ENCODE measurements at regions not wholly inside any gene's neighbourhood (a gene's known extent, or its start where the extent isn't known, plus 50 kb on each side); places are given as distances from the start of the nearest gene placed in this dataset.
"Not testable (repeated sequence)": the region's sequence is repeated elsewhere in the genome, so short reads cannot be mapped to it uniquely, and the experiment has no call there.

DNA sequence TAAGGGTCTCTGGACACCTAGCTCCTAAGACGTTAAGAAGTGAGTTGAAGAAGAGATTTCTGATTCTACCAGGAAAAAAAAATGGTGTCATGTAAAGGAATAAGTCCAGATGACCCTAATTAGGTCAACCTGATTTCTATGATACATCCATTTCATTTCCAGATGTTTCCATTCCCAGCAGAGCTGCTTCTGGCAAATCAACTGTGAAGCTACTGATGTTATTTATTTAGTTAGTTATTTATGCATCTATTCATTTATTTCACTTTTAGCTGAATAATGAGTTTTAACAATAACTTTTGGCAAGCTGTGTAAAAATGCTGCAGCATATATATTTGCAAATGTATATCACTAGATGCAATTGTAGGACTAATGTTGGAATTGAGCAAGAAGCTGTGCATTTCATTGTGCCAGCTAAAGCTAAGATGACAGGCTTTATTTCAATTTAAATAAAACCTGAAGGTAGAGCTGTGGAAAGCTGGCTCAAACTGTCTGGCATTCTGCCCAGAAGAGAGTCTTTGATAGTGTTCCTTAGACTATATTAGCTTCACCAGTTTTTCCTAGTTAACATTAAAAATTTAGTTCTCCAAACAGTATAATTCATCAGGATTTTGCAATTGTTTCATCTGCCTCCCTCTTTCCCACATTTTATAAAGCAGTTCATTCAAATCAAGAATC lies 1164.4 kb upstream of the ADGRL4 start:
- DNase-seq (ENCODE audit: low spot score) = no peak

GRCh38 chr1:80164150-80164549 lies 1157.6 kb upstream of the ADGRL4 start:
- DNase-seq (ENCODE audit: low spot score) = no peak

GRCh38 chr1:80163686-80164085 lies 1157.2 kb upstream of the ADGRL4 start:
- no peak for DNase-seq (ENCODE audit: low spot score)

- DNase-seq (ENCODE audit: low spot score) = no peak
Observed at GRCh38 chr1:80158771-80159170, 1152.2 kb upstream of the ADGRL4 start.

DNA sequence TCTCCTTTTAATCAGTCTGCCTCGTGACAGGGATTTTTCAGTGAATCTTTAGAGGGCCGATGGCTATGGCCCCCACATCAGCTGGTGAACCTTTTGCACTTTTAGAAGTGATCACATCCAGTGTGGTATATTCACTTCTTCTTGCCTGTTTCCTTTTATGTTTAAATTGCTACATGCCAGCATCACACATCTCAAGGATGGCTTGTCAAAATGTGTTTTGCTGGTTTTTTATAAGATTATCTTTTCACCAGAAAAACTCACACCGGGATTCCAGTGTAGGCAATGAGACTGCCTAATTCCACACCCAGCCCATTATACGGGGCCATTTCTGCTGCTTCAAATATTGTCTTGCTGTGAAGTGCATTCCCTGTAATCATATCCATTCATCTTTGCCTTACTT lies 1151.7 kb upstream of the ADGRL4 start:
- no peak for DNase-seq (ENCODE audit: low spot score)

GRCh38 chr1:80155371-80155770 lies 1148.8 kb upstream of the ADGRL4 start:
- no peak for DNase-seq (ENCODE audit: low spot score)

DNA sequence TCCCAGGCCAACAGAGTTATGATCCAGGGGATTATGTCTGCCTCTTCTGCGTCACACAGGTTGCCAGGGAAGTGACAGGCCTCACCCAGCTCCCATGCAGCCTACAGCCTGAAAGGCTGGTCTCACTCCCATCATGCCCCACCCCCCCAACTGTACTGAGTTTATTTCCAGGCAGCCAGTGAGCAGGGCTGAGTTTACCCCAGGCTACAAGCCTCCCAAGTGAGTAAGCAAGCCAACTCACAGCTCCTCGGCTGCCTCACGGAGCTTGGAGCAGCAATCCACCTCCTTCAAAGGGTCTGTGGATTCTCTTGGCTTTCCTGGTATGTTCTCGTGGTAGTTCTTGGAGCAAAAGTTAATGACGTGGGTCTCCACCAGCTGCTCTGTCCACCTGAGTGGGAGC lies 1147.6 kb upstream of the ADGRL4 start:
- DNase-seq (ENCODE audit: low spot score) = no peak

DNA sequence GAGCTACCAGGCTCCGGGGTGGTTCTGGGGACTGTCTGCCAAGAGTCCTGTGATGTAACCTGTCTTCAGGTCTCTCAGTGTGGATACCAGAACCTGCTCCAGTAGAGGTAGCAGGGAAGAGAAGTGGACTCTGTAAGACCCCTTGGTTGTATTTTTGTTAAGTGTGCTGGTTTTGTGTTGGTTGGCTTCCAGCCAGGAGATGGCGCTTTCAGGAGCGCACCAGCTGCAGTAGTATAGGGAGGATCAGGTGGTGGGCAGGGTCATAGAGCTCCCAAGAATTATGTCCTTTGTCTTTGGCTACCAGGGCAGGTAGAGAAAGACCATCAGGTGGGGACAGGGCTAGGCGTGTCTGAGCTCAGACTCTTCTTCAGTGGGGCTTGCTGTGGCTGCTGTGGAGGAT lies 1147.2 kb upstream of the ADGRL4 start:
- no peak for DNase-seq (ENCODE audit: low spot score)

GRCh38 chr1:80143361-80143760 lies 1136.8 kb upstream of the ADGRL4 start:
- DNase-seq (ENCODE audit: low spot score) = no peak

GRCh38 chr1:80137946-80138602 lies 1131.5 kb upstream of the ADGRL4 start:
- not testable (repeated sequence) for DNase-seq (ENCODE audit: low spot score)

- no peak for DNase-seq (ENCODE audit: low spot score)
Observed at GRCh38 chr1:80113168-80114038, 1106.9 kb upstream of the ADGRL4 start.

- no peak for DNase-seq (ENCODE audit: low spot score)
Observed at GRCh38 chr1:80101159-80101558, 1094.6 kb upstream of the ADGRL4 start.

- no peak for DNase-seq (ENCODE audit: low spot score)
Observed at GRCh38 chr1:80099713-80100112, 1093.2 kb upstream of the ADGRL4 start.

DNA sequence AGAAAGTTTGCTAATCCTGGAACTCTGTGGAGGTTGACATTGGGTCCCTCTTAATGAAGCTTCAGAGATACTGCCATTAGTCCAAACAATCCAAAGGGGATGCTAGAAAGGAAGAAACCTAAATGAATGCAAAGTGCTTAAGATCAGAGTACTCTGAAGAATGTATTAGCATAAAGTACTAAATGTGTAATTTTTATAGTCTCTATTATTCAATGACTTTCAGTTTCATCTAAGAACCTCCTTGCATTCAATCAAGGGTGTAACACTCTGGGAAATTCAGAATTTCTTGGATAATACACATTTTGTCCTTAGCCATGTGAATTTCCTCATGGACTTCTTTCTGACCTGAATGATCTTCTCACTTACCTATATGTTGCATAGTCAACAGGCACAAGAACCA lies 1078.5 kb upstream of the ADGRL4 start:
- no peak for DNase-seq (ENCODE audit: low spot score)

- no peak for DNase-seq (ENCODE audit: low spot score)
Observed at GRCh38 chr1:80083892-80084291, 1077.4 kb upstream of the ADGRL4 start.

DNA sequence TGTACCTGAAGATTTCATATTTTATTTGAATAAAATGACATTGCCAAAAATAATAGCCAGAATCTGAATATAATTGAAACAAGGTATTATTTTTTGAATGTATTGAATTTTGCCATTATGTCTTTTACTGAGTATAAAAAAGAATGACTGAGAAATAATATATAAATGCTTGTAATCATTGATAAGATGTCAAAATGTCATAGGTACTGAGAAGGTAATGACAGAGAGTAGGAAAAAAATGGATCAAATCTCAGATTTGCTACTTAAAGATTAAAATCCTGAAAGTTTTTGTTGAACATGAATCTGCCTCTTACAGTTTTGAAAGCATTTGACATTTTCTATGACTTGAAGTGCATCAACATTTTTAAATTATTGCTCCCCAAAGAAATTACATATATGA lies 1069.9 kb upstream of the ADGRL4 start:
- DNase-seq (ENCODE audit: low spot score) = no peak

DNA sequence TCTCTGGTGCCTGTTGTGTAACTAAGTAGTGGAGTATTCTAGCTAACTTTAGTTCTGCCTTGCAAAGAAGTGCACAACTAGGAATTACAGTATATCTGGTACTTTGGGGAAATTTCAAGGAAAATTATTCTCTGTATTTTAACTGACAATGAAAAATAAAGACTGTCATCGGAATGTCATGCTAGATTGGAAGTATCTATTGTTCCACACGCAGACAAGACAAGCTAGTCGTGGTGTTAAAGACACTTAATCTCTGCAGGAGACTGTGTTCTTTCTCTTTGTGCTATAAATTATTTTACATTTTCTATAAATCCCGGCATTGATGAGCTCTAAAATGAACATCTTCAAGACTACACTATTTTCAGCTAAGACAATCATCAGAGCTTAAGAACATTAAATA lies 1068.8 kb upstream of the ADGRL4 start:
- no peak for DNase-seq (ENCODE audit: low spot score)

GRCh38 chr1:80072563-80072962 lies 1066.0 kb upstream of the ADGRL4 start:
- DNase-seq (ENCODE audit: low spot score) = no peak

DNA sequence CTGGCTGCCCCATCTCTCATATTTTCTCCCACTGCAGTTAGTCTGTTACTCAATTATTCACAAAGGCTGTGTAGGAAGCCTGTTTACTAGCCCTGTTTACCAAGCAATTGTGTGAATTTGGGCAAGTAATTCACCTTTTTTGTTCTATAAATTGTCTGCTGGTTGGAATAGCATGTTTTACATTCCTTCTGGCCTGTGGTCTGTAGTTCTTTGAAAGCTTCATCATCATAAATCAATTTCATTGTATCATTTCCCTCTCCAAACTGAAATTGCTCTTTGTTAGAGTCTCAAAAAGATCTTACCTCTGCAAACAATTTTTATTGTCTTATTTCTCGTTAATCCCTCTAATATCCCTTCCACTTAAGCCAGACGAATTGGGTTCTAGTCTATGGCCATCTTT lies 1059.5 kb upstream of the ADGRL4 start:
- DNase-seq (ENCODE audit: low spot score) = no peak

DNA sequence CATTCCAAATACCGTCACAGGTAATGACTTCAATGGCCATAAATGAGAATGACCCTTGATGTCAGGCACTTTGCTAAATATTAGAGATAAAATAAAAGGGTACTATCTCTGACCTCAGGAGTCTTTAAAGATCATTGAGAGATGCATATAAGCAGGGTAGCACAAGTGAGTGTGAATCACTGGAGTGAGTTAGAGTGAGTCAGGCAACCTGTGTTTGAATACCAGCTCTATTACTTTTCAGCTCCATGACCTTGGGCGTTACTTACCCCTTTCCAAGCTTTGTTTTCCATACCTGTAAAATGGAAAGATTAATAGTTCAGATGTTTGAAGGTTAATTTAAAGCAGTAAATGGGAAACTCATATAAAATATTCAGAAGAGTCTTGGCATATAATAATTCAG lies 1058.0 kb upstream of the ADGRL4 start:
- DNase-seq (ENCODE audit: low spot score) = no peak

GRCh38 chr1:80059940-80060339 lies 1053.4 kb upstream of the ADGRL4 start:
- DNase-seq (ENCODE audit: low spot score) = no peak

DNA sequence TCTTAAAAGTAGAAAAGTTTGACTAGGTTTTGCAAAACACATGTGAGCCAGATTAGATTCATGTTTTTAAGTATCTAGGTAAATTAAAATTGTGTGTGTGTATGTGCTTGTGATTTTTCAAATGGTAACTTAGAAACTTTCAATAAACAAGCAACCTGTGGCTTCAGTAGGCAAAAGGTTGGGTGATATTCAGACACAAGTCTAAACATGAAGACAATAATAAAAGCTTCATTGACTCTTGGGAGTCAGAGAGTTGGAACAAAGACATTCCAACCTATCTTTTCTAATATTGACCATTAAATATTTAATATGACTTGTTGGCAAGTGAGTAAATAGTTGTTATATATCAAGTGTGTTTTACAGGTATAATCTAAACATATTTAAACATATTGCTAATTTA lies 1049.6 kb upstream of the ADGRL4 start:
- no peak for DNase-seq (ENCODE audit: low spot score)

DNA sequence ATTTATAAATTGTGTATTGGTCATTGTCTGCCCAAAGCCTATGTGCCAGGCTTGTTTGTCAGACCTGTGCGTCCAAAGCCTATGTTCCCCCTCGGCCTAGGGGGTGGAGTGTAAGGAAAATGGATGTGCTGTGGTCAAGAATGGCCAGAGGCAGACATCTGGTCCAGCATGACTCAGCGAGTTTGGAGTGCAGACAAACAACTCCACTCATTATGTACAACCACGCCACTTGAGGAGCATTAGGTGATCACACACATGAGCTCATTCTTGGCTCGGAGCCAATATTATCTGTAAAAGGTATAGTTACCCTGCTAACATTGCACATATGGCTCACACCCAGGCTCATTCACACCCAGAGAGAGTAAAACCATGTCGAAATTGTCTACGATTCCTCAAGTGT lies 1047.6 kb upstream of the ADGRL4 start:
- DNase-seq (ENCODE audit: low spot score) = no peak

Measured in Ammon's horn (tissue), 1 donor.